ENCODE measurements at regions not wholly inside any gene's neighbourhood (a gene's known extent, or its start where the extent isn't known, plus 50 kb on each side); places are given as distances from the start of the nearest gene placed in this dataset.

GRCh38 chr18:78814766-78815165, 164.9 kb upstream of the SALL3 start:
- no peaks in the 10 kb centered on the region for H3K4me1 Mint-ChIP-seq
- DNase-seq: no peak
- peaks cover 12% of the 10 kb centered on the region for H3K27me3 Mint-ChIP-seq
- no peaks in the 10 kb centered on the region for H3K36me3 Mint-ChIP-seq (ENCODE audit: low read depth)
- H3K9me3 Mint-ChIP-seq (ENCODE audit: low read depth): peaks cover 4% of the 10 kb centered on the region
- H3K27ac Mint-ChIP-seq: no peak overlapping the region
- ChIA-PET POLR2A (no interaction called here), CTCF (no interaction called here)
- no peak overlapping the region for H3K4me3 Mint-ChIP-seq
- intact Hi-C loops (cut with DNase I, micrococcal nuclease): no loop called here
- ATAC-seq: no peak

GRCh38 chr18:78816114-78816513, 163.5 kb upstream of the SALL3 start:
- Mint-ChIP-seq H3K27ac (no peak overlapping the region), H3K9me3 (ENCODE audit: low read depth) (no peaks in the 10 kb centered on the region), H3K36me3 (ENCODE audit: low read depth) (no peaks in the 10 kb centered on the region), H3K4me3 (no peak overlapping the region), H3K27me3 (peaks cover 12% of the 10 kb centered on the region), H3K4me1 (no peaks in the 10 kb centered on the region)
- intact Hi-C loops (cut with DNase I, micrococcal nuclease): no loop called here
- POLR2A ChIA-PET: no interaction called here
- CTCF ChIA-PET: interaction anchor here (0.5 kb wide), 1 partner anchor 119 kb away, joined by 4 read pairs; no protein-coding TSS in a partner anchor
- ATAC-seq: no peak
- no peak for DNase-seq

- DNase-seq (no peak), ATAC-seq (no peak)
- intact Hi-C loops (cut with DNase I, micrococcal nuclease): no loop called here
- Mint-ChIP-seq H3K27me3 (peaks cover 12% of the 10 kb centered on the region), H3K36me3 (ENCODE audit: low read depth) (no peaks in the 10 kb centered on the region), H3K4me1 (no peaks in the 10 kb centered on the region), H3K27ac (no peak overlapping the region), H3K9me3 (ENCODE audit: low read depth) (no peaks in the 10 kb centered on the region), H3K4me3 (no peak overlapping the region)
- CTCF ChIA-PET: no interaction called here
- POLR2A ChIA-PET: no interaction called here
Observed at GRCh38 chr18:78816916-78817315, 162.7 kb upstream of the SALL3 start.

GRCh38 chr18:78818495-78818894, 161.1 kb upstream of the SALL3 start:
- peaks cover 7% of the 10 kb centered on the region for H3K27me3 Mint-ChIP-seq
- DNase-seq (no peak), ATAC-seq (no peak)
- H3K4me3 Mint-ChIP-seq: no peak overlapping the region
- ChIA-PET POLR2A (no interaction called here), CTCF (no interaction called here)
- H3K36me3 Mint-ChIP-seq (ENCODE audit: low read depth): no peaks in the 10 kb centered on the region
- intact Hi-C loops (cut with DNase I, micrococcal nuclease): no loop called here
- no peak overlapping the region for H3K27ac Mint-ChIP-seq
- no peaks in the 10 kb centered on the region for H3K4me1 Mint-ChIP-seq
- H3K9me3 Mint-ChIP-seq (ENCODE audit: low read depth): no peaks in the 10 kb centered on the region

GRCh38 chr18:78818961-78819360, 160.7 kb upstream of the SALL3 start:
- ChIA-PET POLR2A (no interaction called here), CTCF (no interaction called here)
- Mint-ChIP-seq H3K9me3 (ENCODE audit: low read depth) (no peaks in the 10 kb centered on the region), H3K36me3 (ENCODE audit: low read depth) (no peaks in the 10 kb centered on the region), H3K4me1 (no peaks in the 10 kb centered on the region), H3K4me3 (no peak overlapping the region), H3K27ac (no peak overlapping the region), H3K27me3 (peaks cover 6% of the 10 kb centered on the region)
- no peak for DNase-seq
- intact Hi-C loops (cut with DNase I, micrococcal nuclease): no loop called here
- no peak for ATAC-seq

GRCh38 chr18:78820161-78820834, 159.3 kb upstream of the SALL3 start:
- H3K27ac Mint-ChIP-seq: no peak overlapping the region
- CTCF ChIA-PET: no interaction called here
- H3K4me3 Mint-ChIP-seq: no peak overlapping the region
- H3K36me3 Mint-ChIP-seq (ENCODE audit: low read depth): no peaks in the 10 kb centered on the region
- peaks cover 3% of the 10 kb centered on the region for H3K27me3 Mint-ChIP-seq
- no peaks in the 10 kb centered on the region for H3K9me3 Mint-ChIP-seq (ENCODE audit: low read depth)
- no peaks in the 10 kb centered on the region for H3K4me1 Mint-ChIP-seq
- DNase-seq (no peak), ATAC-seq (no peak)
- intact Hi-C loops (cut with DNase I, micrococcal nuclease): no loop called here
- POLR2A ChIA-PET: no interaction called here

- H3K9me3 Mint-ChIP-seq (ENCODE audit: low read depth): no peaks in the 10 kb centered on the region
- intact Hi-C loops (cut with DNase I, micrococcal nuclease): no loop called here
- no peak overlapping the region for H3K27ac Mint-ChIP-seq
- peaks cover 2% of the 10 kb centered on the region for H3K27me3 Mint-ChIP-seq
- CTCF ChIA-PET: no interaction called here
- no peaks in the 10 kb centered on the region for H3K36me3 Mint-ChIP-seq (ENCODE audit: low read depth)
- no peak overlapping the region for H3K4me3 Mint-ChIP-seq
- DNase-seq (no peak), ATAC-seq (no peak)
- no peaks in the 10 kb centered on the region for H3K4me1 Mint-ChIP-seq
- POLR2A ChIA-PET: no interaction called here
Observed at GRCh38 chr18:78821396-78821795, 158.2 kb upstream of the SALL3 start.

GRCh38 chr18:78822171-78822948, 157.3 kb upstream of the SALL3 start:
- Mint-ChIP-seq H3K27me3 (no peaks in the 10 kb centered on the region), H3K27ac (no peak overlapping the region), H3K9me3 (ENCODE audit: low read depth) (no peaks in the 10 kb centered on the region), H3K4me3 (no peak overlapping the region), H3K36me3 (ENCODE audit: low read depth) (no peaks in the 10 kb centered on the region), H3K4me1 (no peaks in the 10 kb centered on the region)
- DNase-seq: no peak
- intact Hi-C loops (cut with DNase I, micrococcal nuclease): no loop called here
- ATAC-seq: no peak
- ChIA-PET POLR2A (no interaction called here), CTCF (no interaction called here)

- Mint-ChIP-seq H3K27me3 (no peaks in the 10 kb centered on the region), H3K4me3 (no peak overlapping the region), H3K4me1 (no peaks in the 10 kb centered on the region), H3K36me3 (ENCODE audit: low read depth) (no peaks in the 10 kb centered on the region), H3K9me3 (ENCODE audit: low read depth) (no peaks in the 10 kb centered on the region), H3K27ac (no peak overlapping the region)
- ATAC-seq: no peak
- POLR2A ChIA-PET: no interaction called here
- intact Hi-C loops (cut with DNase I, micrococcal nuclease): no loop called here
- DNase-seq: no peak
- CTCF ChIA-PET: no interaction called here
Observed at GRCh38 chr18:78822949-78823285, 156.7 kb upstream of the SALL3 start.

GRCh38 chr18:78825168-78825567, 154.4 kb upstream of the SALL3 start:
- no peak overlapping the region for H3K4me3 Mint-ChIP-seq
- no peaks in the 10 kb centered on the region for H3K4me1 Mint-ChIP-seq
- intact Hi-C loops (cut with DNase I, micrococcal nuclease): no loop called here
- ATAC-seq (no peak), DNase-seq (no peak)
- H3K27me3 Mint-ChIP-seq: peaks cover under 1% of the 10 kb centered on the region
- no peaks in the 10 kb centered on the region for H3K9me3 Mint-ChIP-seq (ENCODE audit: low read depth)
- ChIA-PET POLR2A (no interaction called here), CTCF (no interaction called here)
- H3K36me3 Mint-ChIP-seq (ENCODE audit: low read depth): no peaks in the 10 kb centered on the region
- H3K27ac Mint-ChIP-seq: no peak overlapping the region

GRCh38 chr18:78826631-78827030, 153.0 kb upstream of the SALL3 start:
- ATAC-seq: no peak
- H3K27me3 Mint-ChIP-seq: peaks cover 2% of the 10 kb centered on the region
- H3K4me3 Mint-ChIP-seq: no peak overlapping the region
- H3K27ac Mint-ChIP-seq: no peak overlapping the region
- ChIA-PET POLR2A (no interaction called here), CTCF (interaction anchor here (0.9 kb wide), 1 partner anchor 10 kb away, joined by 3 read pairs; no protein-coding TSS in a partner anchor)
- intact Hi-C loops (cut with DNase I, micrococcal nuclease): no loop called here
- no peaks in the 10 kb centered on the region for H3K9me3 Mint-ChIP-seq (ENCODE audit: low read depth)
- no peak for DNase-seq
- H3K36me3 Mint-ChIP-seq (ENCODE audit: low read depth): no peaks in the 10 kb centered on the region
- H3K4me1 Mint-ChIP-seq: no peaks in the 10 kb centered on the region

GRCh38 chr18:78827141-78827540, 152.5 kb upstream of the SALL3 start:
- no peaks in the 10 kb centered on the region for H3K9me3 Mint-ChIP-seq (ENCODE audit: low read depth)
- CTCF ChIA-PET: no interaction called here
- H3K36me3 Mint-ChIP-seq (ENCODE audit: low read depth): no peaks in the 10 kb centered on the region
- intact Hi-C loops (cut with DNase I, micrococcal nuclease): no loop called here
- H3K27me3 Mint-ChIP-seq: peaks cover 2% of the 10 kb centered on the region
- ATAC-seq (no peak), DNase-seq (no peak)
- POLR2A ChIA-PET: no interaction called here
- no peak overlapping the region for H3K27ac Mint-ChIP-seq
- no peak overlapping the region for H3K4me3 Mint-ChIP-seq
- H3K4me1 Mint-ChIP-seq: no peaks in the 10 kb centered on the region
